HL-60 (cell line): ENCODE measurements at regions not wholly inside any gene's neighbourhood (a gene's known extent, or its start where the extent isn't known, plus 50 kb on each side); places are given as distances from the start of the nearest gene placed in this dataset.

Experiments
- CTCF ChIP-seq: IDR thresholded peaks from one replicate; pipeline ENCODE4 v1.5.1; 2011; ENCODE audit warnings: low read length, control low read depth, inconsistent platforms; ENCODE audit not compliant: insufficient read depth
- POLR2AphosphoS5 ChIP-seq: IDR thresholded peaks from 2 replicates; pipeline ENCODE4 v1.6.1; 2012; ENCODE audit warnings: low read depth

GRCh38 chr3:117752984-117753717 is 1043.6 kb downstream of the TUSC7 start:
- TF ChIP-seq CTCF (no peak), POLR2AphosphoS5 (no peak)
